Epithelial cell of proximal tubule (primary cell): ENCODE measurements at regions not wholly inside any gene's neighbourhood (a gene's known extent, or its start where the extent isn't known, plus 50 kb on each side); places are given as distances from the start of the nearest gene placed in this dataset.

ENCODE experiments used
- DNase-seq: peaks from one replicate; pipeline ENCODE4 v3.0.0-alpha.2; 2011; ENCODE audit warnings: low read depth
- H3K4me3 ChIP-seq: 2 replicates; pipeline ENCODE4 v1.5.1; 2011; ENCODE audit warnings: low read depth, mild to moderate bottlenecking, low read length
- CTCF ChIP-seq: conservative IDR thresholded peaks from 2 replicates; pipeline ENCODE4 v1.5.1; 2012; ENCODE audit warnings: low read depth, mild to moderate bottlenecking, low read length

GRCh38 chr9:26561928-26562327 is 330.7 kb downstream of the CAAP1 start:
- no peak for TF ChIP-seq CTCF
- H3K4me3 ChIP-seq: no peak overlapping the region
- no peak for DNase-seq

GRCh38 chr9:26559506-26559905 is 333.1 kb downstream of the CAAP1 start:
- H3K4me3 ChIP-seq: no peak overlapping the region
- TF ChIP-seq CTCF: no peak
- no peak for DNase-seq

- no peak for TF ChIP-seq CTCF
- no peak for DNase-seq
- no peak overlapping the region for H3K4me3 ChIP-seq
Observed at GRCh38 chr9:26551971-26552370, 340.6 kb downstream of the CAAP1 start.

GRCh38 chr9:26551451-26551850 is 341.2 kb downstream of the CAAP1 start:
- no peak for DNase-seq
- no peak for TF ChIP-seq CTCF

GRCh38 chr9:26548781-26549290 is 343.8 kb downstream of the CAAP1 start:
- no peak for DNase-seq
- no peak overlapping the region for H3K4me3 ChIP-seq
- TF ChIP-seq CTCF: no peak

More at GRCh38 chr9:26551451-26551850, 341.2 kb downstream of the CAAP1 start:
- H3K4me3 ChIP-seq: no peak overlapping the region

GRCh38 chr9:26539867-26540493 is 352.6 kb downstream of the CAAP1 start:
- no peak overlapping the region for H3K4me3 ChIP-seq
- DNase-seq: no peak
- TF ChIP-seq CTCF: no peak

GRCh38 chr9:26537211-26537610 is 355.4 kb downstream of the CAAP1 start:
- no peak overlapping the region for H3K4me3 ChIP-seq
- DNase-seq: no peak
- TF ChIP-seq CTCF: no peak
